GM23248 (cell line): ENCODE measurements at regions not wholly inside any gene's neighbourhood (a gene's known extent, or its start where the extent isn't known, plus 50 kb on each side); places are given as distances from the start of the nearest gene placed in this dataset.

Source experiments
- EZH2 ChIP-seq: fragments of 200-600 bp; sonication (generic); IDR thresholded peaks from 2 replicates; pipeline ENCODE4 v1.6.1; 2018; ENCODE audit warnings: antibody characterized with exemption, mild to moderate bottlenecking; ENCODE audit not compliant: insufficient read depth, poor library complexity, severe bottlenecking
- EZH2phosphoT487 ChIP-seq: fragments of 200-600 bp; sonication (generic); IDR thresholded peaks from 2 replicates; pipeline ENCODE4 v1.6.1; 2018; ENCODE audit warnings: antibody characterized with exemption, moderate library complexity, mild to moderate bottlenecking, low read depth; ENCODE audit not compliant: insufficient read depth

DNA sequence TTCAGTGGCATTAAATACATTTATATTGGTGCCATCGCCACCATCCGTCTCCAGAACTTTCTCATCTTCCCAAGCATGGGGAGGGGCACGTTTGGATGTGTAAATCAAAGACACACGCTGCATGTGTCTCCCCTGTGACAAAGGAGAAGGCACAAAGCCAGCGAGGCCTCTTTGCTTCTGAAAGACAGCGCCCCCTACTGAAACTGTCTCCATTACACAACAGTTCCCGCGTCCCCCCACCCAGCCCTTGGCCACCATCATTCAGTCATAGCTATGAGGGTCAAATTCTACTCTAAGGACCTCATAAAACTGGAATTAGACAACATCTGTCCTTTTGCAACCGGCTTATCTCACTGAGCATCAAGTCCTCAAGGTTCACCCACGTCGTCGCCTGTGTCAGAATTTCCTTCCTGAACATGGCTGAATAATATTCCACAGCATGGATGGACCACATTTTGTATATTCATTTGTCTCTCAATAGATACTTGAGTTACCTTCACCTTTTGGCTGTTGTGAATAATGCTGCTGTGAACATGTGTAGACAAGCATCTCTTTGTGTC, 64.8 kb downstream of the IGF2 start:
- TF ChIP-seq EZH2phosphoT487 (no peak), EZH2 (no peak)
